GM12891 (cell line): ENCODE measurements at regions not wholly inside any gene's neighbourhood (a gene's known extent, or its start where the extent isn't known, plus 50 kb on each side); places are given as distances from the start of the nearest gene placed in this dataset.
"Not testable (repeated sequence)": the region's sequence is repeated elsewhere in the genome, so short reads cannot be mapped to it uniquely, and the experiment has no call there.

ENCODE experiments used
- PAX5 ChIP-seq: IDR thresholded peaks from 2 replicates; pipeline ENCODE4 v1.6.1; 2011; ENCODE audit warnings: low read length, moderate library complexity, mild to moderate bottlenecking; ENCODE audit not compliant: insufficient read depth, severe bottlenecking
- POLR2A ChIP-seq: IDR thresholded peaks from 2 replicates; pipeline ENCODE4 v1.6.1; 2011; ENCODE audit warnings: low read depth, low read length, control low read depth
- POLR2AphosphoS5 ChIP-seq: IDR thresholded peaks from 2 replicates; pipeline ENCODE4 v1.6.1; 2011; ENCODE audit warnings: low read depth, low read length, control low read depth

DNA sequence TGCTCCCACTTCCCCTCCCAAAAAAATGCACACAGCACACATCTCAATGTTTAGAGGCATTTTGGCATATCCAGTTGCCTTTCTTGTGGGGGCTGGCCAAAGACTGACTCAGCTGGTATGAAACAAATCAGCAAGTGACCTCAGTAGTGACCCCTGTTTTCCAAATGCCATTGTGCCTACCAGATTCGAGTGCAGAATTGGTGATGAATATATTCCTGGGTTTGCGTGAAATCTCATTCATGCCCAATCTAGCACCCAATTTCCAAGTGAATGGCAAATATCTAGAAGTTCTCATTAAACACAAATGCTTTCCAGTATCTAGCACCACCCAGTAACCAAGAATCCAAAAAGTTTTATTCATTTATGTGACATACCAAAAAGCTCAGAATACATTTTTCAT is 83.6 kb downstream of the FOXD4L6 start:
- TF ChIP-seq POLR2A, POLR2AphosphoS5, PAX5: not testable (repeated sequence)
